GM13977 (cell line): ENCODE measurements at regions not wholly inside any gene's neighbourhood (a gene's known extent, or its start where the extent isn't known, plus 50 kb on each side); places are given as distances from the start of the nearest gene placed in this dataset.
"Not testable (repeated sequence)": the region's sequence is repeated elsewhere in the genome, so short reads cannot be mapped to it uniquely, and the experiment has no call there.

Source experiments
- DNase-seq: peaks from one replicate; pipeline ENCODE4 v3.0.0; 2012; ENCODE audit warnings: low spot score
- in situ Hi-C: fragments of 300-500 bp; cut with MboI; formaldehyde crosslinking; loops from one replicate; pipeline ENCODE4 v1.12.0; 2022; ENCODE audit warnings: low sequenced_read_pairs, low pct_unique_long_range_greater_than_20kb, mixed read lengths, inconsistent platforms; ENCODE audit not compliant: unreplicated experiment
- TF ChIP-seq, protein P1 (sequence below): IDR thresholded peaks from 2 replicates; pipeline ENCODE4 v1.5.1; 2012; ENCODE audit warnings: mild to moderate bottlenecking, control low read depth; ENCODE audit not compliant: insufficient read depth; ENCODE audit errors: extremely low read depth, missing control alignments

GRCh38 chr13:19088416-19088815, 93.2 kb downstream of the TUBA3C start:
- TF ChIP-seq, protein P1, sequence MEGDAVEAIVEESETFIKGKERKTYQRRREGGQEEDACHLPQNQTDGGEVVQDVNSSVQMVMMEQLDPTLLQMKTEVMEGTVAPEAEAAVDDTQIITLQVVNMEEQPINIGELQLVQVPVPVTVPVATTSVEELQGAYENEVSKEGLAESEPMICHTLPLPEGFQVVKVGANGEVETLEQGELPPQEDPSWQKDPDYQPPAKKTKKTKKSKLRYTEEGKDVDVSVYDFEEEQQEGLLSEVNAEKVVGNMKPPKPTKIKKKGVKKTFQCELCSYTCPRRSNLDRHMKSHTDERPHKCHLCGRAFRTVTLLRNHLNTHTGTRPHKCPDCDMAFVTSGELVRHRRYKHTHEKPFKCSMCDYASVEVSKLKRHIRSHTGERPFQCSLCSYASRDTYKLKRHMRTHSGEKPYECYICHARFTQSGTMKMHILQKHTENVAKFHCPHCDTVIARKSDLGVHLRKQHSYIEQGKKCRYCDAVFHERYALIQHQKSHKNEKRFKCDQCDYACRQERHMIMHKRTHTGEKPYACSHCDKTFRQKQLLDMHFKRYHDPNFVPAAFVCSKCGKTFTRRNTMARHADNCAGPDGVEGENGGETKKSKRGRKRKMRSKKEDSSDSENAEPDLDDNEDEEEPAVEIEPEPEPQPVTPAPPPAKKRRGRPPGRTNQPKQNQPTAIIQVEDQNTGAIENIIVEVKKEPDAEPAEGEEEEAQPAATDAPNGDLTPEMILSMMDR: no peak
- in situ Hi-C loops: no loop called here
- no peak for DNase-seq

DNA sequence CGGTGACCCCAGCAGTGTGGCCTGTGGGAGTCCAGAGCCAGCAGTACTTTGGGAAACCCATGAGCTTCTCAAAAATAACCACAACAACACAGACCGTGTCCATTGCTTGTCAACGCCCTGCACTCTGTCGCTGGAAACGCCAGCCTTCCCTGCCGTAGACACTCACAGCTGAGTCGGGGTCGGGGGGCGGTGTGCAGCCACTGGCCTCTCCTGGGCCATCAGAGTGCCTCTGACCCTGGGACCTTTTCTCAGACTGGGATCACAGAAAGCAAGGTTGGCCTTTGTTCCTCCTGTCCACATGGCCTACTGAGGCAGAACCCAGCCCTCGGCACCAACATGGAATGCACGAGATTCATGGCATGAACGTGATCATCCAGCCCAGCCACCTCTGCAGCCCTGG, 95.7 kb downstream of the TUBA3C start:
- TF ChIP-seq, protein P1: no peak
- DNase-seq: no peak
- in situ Hi-C loops: no loop called here

DNA sequence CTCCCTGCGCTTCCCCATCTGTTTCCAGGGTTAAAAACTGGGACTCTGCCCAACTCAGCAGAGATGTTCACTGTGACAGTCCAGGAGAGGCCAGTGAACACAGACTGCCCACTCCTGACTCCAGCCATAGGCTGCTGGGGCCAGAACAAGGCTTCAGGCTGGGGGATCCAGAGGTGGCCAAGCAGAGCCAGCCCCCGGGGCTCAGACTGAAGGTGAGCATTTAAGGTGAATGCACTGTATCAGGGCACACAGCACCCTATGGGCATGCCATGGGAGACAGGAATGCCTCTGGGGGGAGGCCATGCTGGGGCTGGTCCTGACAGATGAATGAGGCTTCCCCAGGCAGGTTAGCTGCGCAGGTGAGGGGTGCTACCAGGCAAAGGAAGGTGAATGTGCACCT, 96.4 kb downstream of the TUBA3C start:
- TF ChIP-seq, protein P1: no peak
- DNase-seq: no peak
- in situ Hi-C loops: no loop called here

GRCh38 chr13:19083340-19083739, 98.3 kb downstream of the TUBA3C start:
- TF ChIP-seq, protein P1: no peak
- DNase-seq: no peak
- in situ Hi-C loops: no loop called here

DNA sequence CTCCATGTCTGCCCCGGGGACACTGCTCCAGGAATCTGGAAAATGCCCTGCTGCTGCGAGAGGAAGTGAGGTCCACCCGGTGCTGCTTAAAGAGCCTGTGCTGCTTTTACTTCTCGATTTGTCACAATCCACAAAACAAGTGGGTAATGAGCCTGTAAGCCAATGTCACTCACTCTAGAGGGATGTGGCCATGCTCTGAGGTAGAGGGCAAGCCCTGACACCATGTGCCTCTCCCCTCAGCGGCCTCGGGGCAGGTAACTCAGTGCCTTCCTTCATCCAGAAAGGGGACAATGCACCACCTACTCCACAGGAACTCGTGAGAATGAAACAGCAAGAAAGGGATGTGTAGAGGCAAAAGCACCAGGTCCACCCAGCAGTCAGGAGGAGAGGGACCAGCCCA, 106.2 kb downstream of the TUBA3C start:
- DNase-seq: no peak
- in situ Hi-C loops: no loop called here
- TF ChIP-seq, protein P1: no peak

- in situ Hi-C loops: no loop called here
These were observed 107.1 kb downstream of the TUBA3C start for GRCh38 chr13:19074519-19074918.

DNA sequence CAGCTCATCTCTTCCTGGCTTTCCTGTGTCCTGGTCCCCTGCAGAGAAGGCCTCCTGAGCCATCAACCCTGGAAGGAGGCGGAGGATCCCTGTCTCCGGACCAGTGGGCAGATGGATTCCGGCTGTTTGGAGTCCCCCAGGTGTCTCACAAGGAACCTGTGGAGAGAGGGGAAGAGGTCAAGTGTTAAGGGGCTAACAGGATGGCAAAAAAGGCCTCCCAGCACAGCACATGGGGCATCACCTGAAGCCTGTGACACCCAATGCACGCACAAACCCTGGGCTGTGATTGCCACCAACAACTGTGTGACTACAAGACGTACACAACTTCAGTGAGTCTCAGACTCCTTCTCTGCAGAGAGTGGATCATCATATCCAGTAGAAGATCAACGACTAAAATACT, 107.5 kb downstream of the TUBA3C start:
- DNase-seq, in situ Hi-C loops: not testable (repeated sequence)

More at GRCh38 chr13:19074519-19074918, 107.1 kb downstream of the TUBA3C start:
- DNase-seq: no peak
- TF ChIP-seq, protein P1: no peak

DNA sequence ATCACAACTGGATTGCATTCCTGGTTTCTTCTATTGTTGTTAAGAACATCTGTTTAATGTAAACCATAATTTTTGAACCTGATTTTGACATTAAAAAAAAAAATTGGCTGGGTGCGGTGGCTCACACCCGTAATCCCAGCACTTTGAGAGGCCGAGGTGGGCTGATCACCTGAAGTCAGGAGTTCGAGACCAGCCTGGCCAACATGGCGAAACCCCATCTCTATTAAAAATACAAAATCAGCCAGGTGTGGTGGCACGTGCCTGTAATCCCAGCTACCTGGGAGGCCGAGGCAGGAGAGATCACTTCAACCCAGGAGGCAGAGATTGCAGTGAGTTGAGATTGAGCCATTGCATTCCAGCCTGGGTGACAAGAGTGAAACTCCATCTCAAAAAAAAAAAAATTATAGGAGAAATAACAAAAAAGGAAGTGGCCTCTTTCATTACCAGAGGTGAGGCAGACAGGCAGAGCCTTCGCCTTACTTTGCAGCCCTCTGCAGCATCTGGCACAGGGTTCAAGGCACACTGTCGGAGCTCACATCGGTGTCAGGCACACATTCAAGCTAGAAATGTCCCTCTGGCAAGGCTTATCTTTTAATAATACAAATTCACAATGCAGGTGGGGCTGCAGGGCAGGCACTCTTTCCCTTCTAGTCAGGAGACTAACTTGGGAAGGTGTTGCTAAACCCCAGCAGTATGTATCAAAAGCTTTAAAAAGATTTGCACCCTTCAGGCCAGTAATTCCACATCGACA, 108.5 kb downstream of the TUBA3C start:
- DNase-seq, in situ Hi-C loops: not testable (repeated sequence)
